Neural cell (in vitro differentiated cells): ENCODE measurements at regions not wholly inside any gene's neighbourhood (a gene's known extent, or its start where the extent isn't known, plus 50 kb on each side); places are given as distances from the start of the nearest gene placed in this dataset.

ENCODE experiments used
- H2AFZ ChIP-seq: fragments of 200-600, 300-800 bp; sonication (generic), shearing (Covaris generic); 2 replicates; pipeline ENCODE4 v1.6.0; 2014; ENCODE audit warnings: low read depth, mild to moderate bottlenecking, antibody characterized with exemption, low read length, moderate library complexity
- H3F3A ChIP-seq: fragments of 200-600 bp; shearing (Covaris generic); 2 replicates; pipeline ENCODE4 v1.6.1; 2016; ENCODE audit warnings: mild to moderate bottlenecking, moderate library complexity, mixed read lengths, antibody characterized with exemption, low read length; ENCODE audit not compliant: insufficient read depth, poor library complexity, severe bottlenecking
- H3K27ac ChIP-seq: fragments of 200-600, 300-800 bp; sonication (generic), shearing (Covaris generic); 2 replicates; pipeline ENCODE4 v1.5.1; 2014; ENCODE audit warnings: mild to moderate bottlenecking, low read length, moderate library complexity
- H3K27me3 ChIP-seq: fragments of 300-800, 200-600 bp; sonication (generic), shearing (Covaris generic); 2 replicates; pipeline ENCODE4 v1.6.0; 2014; ENCODE audit warnings: mild to moderate bottlenecking, low read depth, low read length, moderate library complexity; ENCODE audit not compliant: insufficient read depth
- H3K36me3 ChIP-seq: fragments of 300-800, 200-600 bp; sonication (generic), shearing (Covaris generic); 2 replicates; pipeline ENCODE4 v1.5.1; 2014; ENCODE audit warnings: mild to moderate bottlenecking, antibody characterized with exemption, low read length, moderate library complexity; ENCODE audit not compliant: insufficient read depth
- H3K4me2 ChIP-seq: fragments of 300-800, 200-600 bp; sonication (generic), shearing (Covaris generic); 2 replicates; pipeline ENCODE4 v1.6.0; 2014; ENCODE audit warnings: mild to moderate bottlenecking, low read length
- H3K4me3 ChIP-seq: fragments of 300-800, 200-600 bp; sonication (generic), shearing (Covaris generic); 2 replicates; pipeline ENCODE4 v1.5.1; 2014; ENCODE audit warnings: mild to moderate bottlenecking, low read length, moderate library complexity
- H3K79me2 ChIP-seq: fragments of 200-600 bp; shearing (Covaris generic); replicated peaks from 2 replicates; pipeline ENCODE4 v1.6.0; 2014; ENCODE audit warnings: mild to moderate bottlenecking, low read length, moderate library complexity; ENCODE audit not compliant: insufficient read depth
- H3K9ac ChIP-seq: fragments of 300-800, 200-600 bp; sonication (generic), shearing (Covaris generic); 2 replicates; pipeline ENCODE4 v1.6.1; 2016; ENCODE audit warnings: mild to moderate bottlenecking, low read length, mixed read lengths
- H3K9me2 ChIP-seq: fragments of 200-600 bp; shearing (Covaris generic); 2 replicates; pipeline ENCODE4 v1.6.1; 2016; ENCODE audit warnings: mild to moderate bottlenecking, low read length, mixed read lengths; ENCODE audit not compliant: insufficient read depth
- H3K9me3 ChIP-seq: fragments of 200-600, 300-800 bp; sonication (generic), shearing (Covaris generic); 2 replicates; pipeline ENCODE4 v1.6.1; 2016; ENCODE audit warnings: mild to moderate bottlenecking, mixed run types, low read length, moderate library complexity, mixed read lengths
- H4K20me1 ChIP-seq: fragments of 200-600 bp; shearing (Covaris generic); 2 replicates; pipeline ENCODE4 v1.6.1; 2016; ENCODE audit warnings: mild to moderate bottlenecking, mixed run types; ENCODE audit not compliant: insufficient read depth
- EP300 ChIP-seq: fragments of 450-650 bp; conservative IDR thresholded peaks from 2 replicates; pipeline ENCODE4 v1.6.1; 2014; ENCODE audit warnings: antibody characterized with exemption, mild to moderate bottlenecking, moderate library complexity; ENCODE audit not compliant: poor library complexity, severe bottlenecking
- EZH2 ChIP-seq: fragments of 200-600, 300-800 bp; shearing (Covaris generic), sonication (generic); IDR thresholded peaks from 2 replicates; pipeline ENCODE4 v1.6.1; 2014; ENCODE audit warnings: antibody characterized with exemption, low read length, borderline replicate concordance, mild to moderate bottlenecking; ENCODE audit not compliant: insufficient read depth, poor library complexity, severe bottlenecking
- MXI1 ChIP-seq: fragments of 450-650 bp; conservative IDR thresholded peaks from 2 replicates; pipeline ENCODE4 v1.6.1; 2014; ENCODE audit warnings: antibody characterized with exemption, mild to moderate bottlenecking; ENCODE audit not compliant: poor library complexity, severe bottlenecking
- POLR2AphosphoS5 ChIP-seq: IDR thresholded peaks from 2 replicates; pipeline ENCODE4 v1.6.1; 2012
- RAD21 ChIP-seq: fragments of 450-650 bp; conservative IDR thresholded peaks from 2 replicates; pipeline ENCODE4 v1.6.1; 2014; ENCODE audit warnings: antibody characterized with exemption, mild to moderate bottlenecking, moderate library complexity
- SMC3 ChIP-seq: fragments of 450-650 bp; conservative IDR thresholded peaks from 2 replicates; pipeline ENCODE4 v1.6.1; 2014; ENCODE audit warnings: antibody characterized with exemption, mild to moderate bottlenecking, moderate library complexity; ENCODE audit not compliant: poor library complexity
- TAF1 ChIP-seq: IDR thresholded peaks from 2 replicates; pipeline ENCODE4 v1.6.1; 2012; ENCODE audit warnings: low read depth
- TF ChIP-seq, protein P1 (sequence below): IDR thresholded peaks from 2 replicates; pipeline ENCODE4 v1.6.1; 2012; ENCODE audit warnings: borderline replicate concordance
- TF ChIP-seq, protein P2 (sequence below): fragments of 450-650 bp; IDR thresholded peaks from 2 replicates; pipeline ENCODE4 v1.5.1; 2014; ENCODE audit warnings: antibody characterized with exemption, mild to moderate bottlenecking, moderate library complexity; ENCODE audit not compliant: poor library complexity, severe bottlenecking

DNA sequence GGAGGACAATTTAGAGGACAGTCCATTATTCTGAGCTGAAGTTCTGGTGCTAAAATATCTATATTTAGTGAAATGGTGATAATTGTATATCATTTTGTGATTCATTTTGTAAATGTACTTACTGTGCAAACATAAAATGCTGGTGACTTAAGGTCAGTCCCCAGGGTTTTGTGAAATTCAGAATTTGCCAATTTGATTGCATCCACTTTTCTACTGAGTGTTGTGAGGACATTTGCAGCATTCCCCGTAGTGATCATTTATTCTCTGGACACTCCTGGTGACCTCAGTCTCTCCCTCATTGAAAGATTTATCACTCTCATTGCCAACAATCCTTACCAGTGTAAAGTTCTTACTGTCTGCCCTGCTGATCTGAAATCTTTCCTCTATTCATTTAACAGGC, 98.2 kb downstream of the SOCS6 start:
- no peaks in the 10 kb centered on the region for H4K20me1 ChIP-seq
- no peaks in the 10 kb centered on the region for H3K79me2 ChIP-seq
- no peak overlapping the region for H3K27ac ChIP-seq

DNA sequence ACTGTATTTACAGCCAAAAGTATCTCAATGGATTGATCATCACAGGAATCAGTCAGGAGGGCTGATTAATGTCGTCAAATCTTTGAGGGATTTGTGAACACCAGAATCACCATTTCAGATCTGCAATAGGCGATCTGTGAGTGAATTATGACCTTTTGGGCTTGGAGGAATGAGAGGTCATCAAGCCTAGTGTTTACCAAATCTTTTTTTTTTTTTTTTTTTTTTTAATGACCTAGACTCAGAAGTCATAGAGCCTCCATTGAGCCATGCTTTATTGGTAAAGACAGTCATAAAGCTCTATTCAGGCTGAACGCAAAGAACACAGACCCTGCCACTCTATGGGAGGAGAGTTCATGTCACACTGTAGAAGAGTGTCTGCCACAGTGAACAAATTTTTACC, 97.7 kb downstream of the SOCS6 start:
- Histone ChIP-seq H3K9me3 (no peaks in the 10 kb centered on the region), H3K4me3 (no peak overlapping the region), H3K79me2 (no peaks in the 10 kb centered on the region), H3K9me2 (no peaks in the 10 kb centered on the region), H3K9ac (no peak overlapping the region), H3K4me2 (no peak overlapping the region), H3K27me3 (no peaks in the 10 kb centered on the region), H4K20me1 (no peaks in the 10 kb centered on the region), H2AFZ (no peak overlapping the region), H3K36me3 (no peaks in the 10 kb centered on the region), H3F3A (no peaks in the 10 kb centered on the region), H3K27ac (no peak overlapping the region)
- TF ChIP-seq TAF1: no peak
- no peak for TF ChIP-seq EP300
- TF ChIP-seq SMC3: no peak
- no peak for TF ChIP-seq MXI1
- TF ChIP-seq RAD21: no peak

More for the DNA sequence above, 98.2 kb downstream of the SOCS6 start:
- Histone ChIP-seq H3K4me2 (no peak overlapping the region), H3K27me3 (no peaks in the 10 kb centered on the region), H3K4me3 (no peak overlapping the region), H3K9me3 (no peaks in the 10 kb centered on the region), H2AFZ (no peak overlapping the region), H3F3A (no peaks in the 10 kb centered on the region), H3K9me2 (no peaks in the 10 kb centered on the region), H3K36me3 (no peaks in the 10 kb centered on the region), H3K9ac (no peak overlapping the region)
- TF ChIP-seq EZH2 (no peak), POLR2AphosphoS5 (no peak), TAF1 (no peak), RAD21 (no peak), MXI1 (no peak), EP300 (no peak), SMC3 (no peak)
- TF ChIP-seq, protein P1, sequence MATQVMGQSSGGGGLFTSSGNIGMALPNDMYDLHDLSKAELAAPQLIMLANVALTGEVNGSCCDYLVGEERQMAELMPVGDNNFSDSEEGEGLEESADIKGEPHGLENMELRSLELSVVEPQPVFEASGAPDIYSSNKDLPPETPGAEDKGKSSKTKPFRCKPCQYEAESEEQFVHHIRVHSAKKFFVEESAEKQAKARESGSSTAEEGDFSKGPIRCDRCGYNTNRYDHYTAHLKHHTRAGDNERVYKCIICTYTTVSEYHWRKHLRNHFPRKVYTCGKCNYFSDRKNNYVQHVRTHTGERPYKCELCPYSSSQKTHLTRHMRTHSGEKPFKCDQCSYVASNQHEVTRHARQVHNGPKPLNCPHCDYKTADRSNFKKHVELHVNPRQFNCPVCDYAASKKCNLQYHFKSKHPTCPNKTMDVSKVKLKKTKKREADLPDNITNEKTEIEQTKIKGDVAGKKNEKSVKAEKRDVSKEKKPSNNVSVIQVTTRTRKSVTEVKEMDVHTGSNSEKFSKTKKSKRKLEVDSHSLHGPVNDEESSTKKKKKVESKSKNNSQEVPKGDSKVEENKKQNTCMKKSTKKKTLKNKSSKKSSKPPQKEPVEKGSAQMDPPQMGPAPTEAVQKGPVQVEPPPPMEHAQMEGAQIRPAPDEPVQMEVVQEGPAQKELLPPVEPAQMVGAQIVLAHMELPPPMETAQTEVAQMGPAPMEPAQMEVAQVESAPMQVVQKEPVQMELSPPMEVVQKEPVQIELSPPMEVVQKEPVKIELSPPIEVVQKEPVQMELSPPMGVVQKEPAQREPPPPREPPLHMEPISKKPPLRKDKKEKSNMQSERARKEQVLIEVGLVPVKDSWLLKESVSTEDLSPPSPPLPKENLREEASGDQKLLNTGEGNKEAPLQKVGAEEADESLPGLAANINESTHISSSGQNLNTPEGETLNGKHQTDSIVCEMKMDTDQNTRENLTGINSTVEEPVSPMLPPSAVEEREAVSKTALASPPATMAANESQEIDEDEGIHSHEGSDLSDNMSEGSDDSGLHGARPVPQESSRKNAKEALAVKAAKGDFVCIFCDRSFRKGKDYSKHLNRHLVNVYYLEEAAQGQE: no peak
- TF ChIP-seq, protein P2, sequence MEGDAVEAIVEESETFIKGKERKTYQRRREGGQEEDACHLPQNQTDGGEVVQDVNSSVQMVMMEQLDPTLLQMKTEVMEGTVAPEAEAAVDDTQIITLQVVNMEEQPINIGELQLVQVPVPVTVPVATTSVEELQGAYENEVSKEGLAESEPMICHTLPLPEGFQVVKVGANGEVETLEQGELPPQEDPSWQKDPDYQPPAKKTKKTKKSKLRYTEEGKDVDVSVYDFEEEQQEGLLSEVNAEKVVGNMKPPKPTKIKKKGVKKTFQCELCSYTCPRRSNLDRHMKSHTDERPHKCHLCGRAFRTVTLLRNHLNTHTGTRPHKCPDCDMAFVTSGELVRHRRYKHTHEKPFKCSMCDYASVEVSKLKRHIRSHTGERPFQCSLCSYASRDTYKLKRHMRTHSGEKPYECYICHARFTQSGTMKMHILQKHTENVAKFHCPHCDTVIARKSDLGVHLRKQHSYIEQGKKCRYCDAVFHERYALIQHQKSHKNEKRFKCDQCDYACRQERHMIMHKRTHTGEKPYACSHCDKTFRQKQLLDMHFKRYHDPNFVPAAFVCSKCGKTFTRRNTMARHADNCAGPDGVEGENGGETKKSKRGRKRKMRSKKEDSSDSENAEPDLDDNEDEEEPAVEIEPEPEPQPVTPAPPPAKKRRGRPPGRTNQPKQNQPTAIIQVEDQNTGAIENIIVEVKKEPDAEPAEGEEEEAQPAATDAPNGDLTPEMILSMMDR: no peak

DNA sequence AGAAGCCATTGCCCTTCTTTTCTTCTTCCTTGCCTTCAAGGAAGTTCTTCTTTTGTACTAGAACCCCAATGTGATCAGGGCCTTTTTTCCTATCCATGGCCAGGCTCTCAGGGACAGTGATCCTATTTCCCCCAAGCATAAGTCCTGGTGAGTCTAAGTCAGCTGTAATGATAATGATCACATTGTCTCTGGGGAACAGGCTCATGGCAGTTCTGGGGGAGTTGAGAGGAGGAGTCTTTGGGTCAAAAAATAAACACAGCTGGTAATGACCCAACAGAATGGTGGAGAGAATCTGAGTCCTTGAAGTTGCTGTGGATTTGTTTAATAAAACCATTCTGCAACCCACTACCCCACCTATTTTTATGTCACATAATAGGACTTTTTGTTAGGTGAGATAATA, 96.6 kb downstream of the SOCS6 start:
- TF ChIP-seq MXI1: no peak
- Histone ChIP-seq H3K9ac (no peak overlapping the region), H3K36me3 (no peaks in the 10 kb centered on the region), H3K27me3 (no peaks in the 10 kb centered on the region), H3K79me2 (no peaks in the 10 kb centered on the region), H3K4me2 (no peak overlapping the region), H2AFZ (no peak overlapping the region), H3F3A (no peaks in the 10 kb centered on the region), H3K9me3 (no peaks in the 10 kb centered on the region), H3K27ac (no peak overlapping the region), H3K4me3 (no peak overlapping the region), H3K9me2 (no peaks in the 10 kb centered on the region), H4K20me1 (no peaks in the 10 kb centered on the region)
